Esophagus muscularis mucosa (tissue), 4 donors: ENCODE measurements at regions not wholly inside any gene's neighbourhood (a gene's known extent, or its start where the extent isn't known, plus 50 kb on each side); places are given as distances from the start of the nearest gene placed in this dataset.

Experiments
- DNase-seq: peaks from one replicate; pipeline ENCODE4 v3.0.0-alpha.2; 2017; ENCODE audit errors: extremely low spot score
- H3K27ac ChIP-seq, 4 donors: fragments of 200-600 bp; sonication (generic); replicated peaks in 1 of 4; 1 replicate in 3 of 4; 2 replicates in 1 of 4; pipeline ENCODE4 v1.5.1; 2016 to 2019; ENCODE audit warnings: mild to moderate bottlenecking in 1 of 4
- H3K27me3 ChIP-seq, 4 donors: fragments of 200-600 bp; sonication (generic); one replicate each; pipeline versions ENCODE4 v1.5.1 to v1.6.0; 2016 to 2019
- H3K36me3 ChIP-seq, 4 donors: fragments of 200-600 bp; sonication (generic); one replicate each; pipeline ENCODE4 v1.5.1; 2016 to 2019
- H3K4me1 ChIP-seq, 4 donors: fragments of 200-600 bp; sonication (generic); one replicate each; pipeline ENCODE4 v1.5.1; 2016 to 2019
- H3K4me3 ChIP-seq, 4 donors: fragments of 200-600 bp; sonication (generic); 1 replicate in 2 of 4; 2 replicates in 2 of 4; pipeline ENCODE4 v1.5.1; 2016 to 2019; ENCODE audit warnings: mild to moderate bottlenecking in 4 of 4, moderate library complexity in 1 of 4
- H3K9me3 ChIP-seq, 4 donors: fragments of 200-600 bp; sonication (generic); 1 replicate in 3 of 4; 2 replicates in 1 of 4; pipeline ENCODE4 v1.5.1; 2016 to 2019
- EP300 ChIP-seq: sonication (generic); formaldehyde crosslinking; IDR thresholded peaks from one replicate; pipeline ENCODE4 v1.6.1; 2017; ENCODE audit warnings: antibody characterized with exemption
- POLR2A ChIP-seq: fragments of 450-650 bp; IDR thresholded peaks from one replicate; pipeline ENCODE4 v1.6.1; 2017; ENCODE audit warnings: antibody characterized with exemption, moderate library complexity, mild to moderate bottlenecking, low read depth
- POLR2AphosphoS5 ChIP-seq, 2 donors: sonication (generic); formaldehyde crosslinking; IDR thresholded peaks; one replicate each; pipeline ENCODE4 v1.6.1; 2017; ENCODE audit warnings: antibody characterized with exemption in 2 of 2
- WGBS: methylation state at CpG from one replicate; pipeline ENCODE4 v1.1.5; 2018; 5-methylcytosine and 5-hydroxymethylcytosine counted together
- intact Hi-C: fragments of 100-400 bp; cut with DNase I; formaldehyde crosslinking; loops from one replicate; pipeline ENCODE4 v1.15.1; 2023
- TF ChIP-seq, protein P1 (sequence below), 3 experiments: fragments of 200-600 bp in 2 of 3; fragments of 450-650 bp in 1 of 3; sonication (generic) in 2 of 3; IDR thresholded peaks; one replicate each; pipeline ENCODE4 v1.5.1; 2017 to 2019; ENCODE audit warnings: antibody characterized with exemption in 3 of 3, mild to moderate bottlenecking in 2 of 3, moderate library complexity in 1 of 3

DNA sequence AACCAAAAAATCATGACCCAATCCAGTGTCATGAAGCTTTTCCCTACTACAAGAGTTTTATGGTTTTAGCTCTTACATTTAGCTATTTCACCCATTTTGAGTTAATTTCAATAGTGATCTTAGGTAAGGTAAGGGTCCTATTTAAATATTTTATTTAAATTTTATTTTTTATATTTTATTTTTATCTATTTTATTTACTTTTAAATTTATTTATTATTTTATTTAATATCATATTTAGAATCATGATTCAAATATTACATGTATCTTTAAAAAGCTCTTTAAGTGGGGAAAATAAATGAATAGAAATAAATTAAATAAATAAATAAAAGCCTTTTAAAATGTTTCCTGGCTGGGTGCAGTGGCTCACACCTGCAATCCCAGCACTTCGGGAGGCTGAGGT is 276.0 kb downstream of the SKIDA1 start:
- Histone ChIP-seq H3K4me1 (no peaks in the 10 kb centered on the region), H3K27me3 (no peaks in the 10 kb centered on the region), H3K4me3 (no peak overlapping the region), H3K36me3 (no peaks in the 10 kb centered on the region), H3K9me3 (no peaks in the 10 kb centered on the region), H3K27ac (no peak overlapping the region)
- TF ChIP-seq POLR2AphosphoS5 (IDR thresholded peaks at IDR 0.05): no peak
- TF ChIP-seq, protein P1, sequence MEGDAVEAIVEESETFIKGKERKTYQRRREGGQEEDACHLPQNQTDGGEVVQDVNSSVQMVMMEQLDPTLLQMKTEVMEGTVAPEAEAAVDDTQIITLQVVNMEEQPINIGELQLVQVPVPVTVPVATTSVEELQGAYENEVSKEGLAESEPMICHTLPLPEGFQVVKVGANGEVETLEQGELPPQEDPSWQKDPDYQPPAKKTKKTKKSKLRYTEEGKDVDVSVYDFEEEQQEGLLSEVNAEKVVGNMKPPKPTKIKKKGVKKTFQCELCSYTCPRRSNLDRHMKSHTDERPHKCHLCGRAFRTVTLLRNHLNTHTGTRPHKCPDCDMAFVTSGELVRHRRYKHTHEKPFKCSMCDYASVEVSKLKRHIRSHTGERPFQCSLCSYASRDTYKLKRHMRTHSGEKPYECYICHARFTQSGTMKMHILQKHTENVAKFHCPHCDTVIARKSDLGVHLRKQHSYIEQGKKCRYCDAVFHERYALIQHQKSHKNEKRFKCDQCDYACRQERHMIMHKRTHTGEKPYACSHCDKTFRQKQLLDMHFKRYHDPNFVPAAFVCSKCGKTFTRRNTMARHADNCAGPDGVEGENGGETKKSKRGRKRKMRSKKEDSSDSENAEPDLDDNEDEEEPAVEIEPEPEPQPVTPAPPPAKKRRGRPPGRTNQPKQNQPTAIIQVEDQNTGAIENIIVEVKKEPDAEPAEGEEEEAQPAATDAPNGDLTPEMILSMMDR (IDR thresholded peaks at IDR 0.05): no peak
- no peak for TF ChIP-seq EP300
- no peak for TF ChIP-seq POLR2A
- DNase-seq: no peak
- intact Hi-C loops: no loop called here
- WGBS: 88% methylated on average over 1 of the region's 1 CpG

DNA sequence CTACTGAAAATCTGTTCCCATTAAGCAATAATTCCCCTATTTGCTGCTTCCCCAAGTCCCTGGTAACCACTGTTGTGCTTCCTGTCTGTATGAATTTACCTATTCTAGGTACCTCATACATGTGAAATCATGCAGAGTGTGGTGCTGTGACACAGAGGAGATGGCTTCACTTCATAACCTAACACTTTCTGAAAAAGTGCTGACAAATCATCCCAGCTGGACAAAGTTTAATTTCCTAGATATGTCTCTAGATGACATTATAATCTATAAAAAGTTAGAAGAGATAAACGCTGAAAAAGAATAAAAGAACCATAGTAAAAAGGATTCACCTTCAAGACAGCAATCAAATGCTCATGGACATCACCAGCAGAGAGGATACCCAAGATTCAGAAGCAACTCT is 277.9 kb downstream of the SKIDA1 start:
- no peaks in the 10 kb centered on the region for H3K27me3 ChIP-seq
- no peaks in the 10 kb centered on the region for H3K36me3 ChIP-seq
- WGBS: 84% methylated on average over 1 of the region's 1 CpG
- TF ChIP-seq EP300 (no peak), POLR2A (no peak), POLR2AphosphoS5 (IDR thresholded peaks at IDR 0.05) (no peak)
- TF ChIP-seq, protein P1 (IDR thresholded peaks at IDR 0.05): no peak
- H3K4me1 ChIP-seq: no peaks in the 10 kb centered on the region
- no peak overlapping the region for H3K4me3 ChIP-seq
- H3K9me3 ChIP-seq: no peaks in the 10 kb centered on the region
- DNase-seq: no peak
- intact Hi-C loops: no loop called here
- H3K27ac ChIP-seq: no peak overlapping the region

DNA sequence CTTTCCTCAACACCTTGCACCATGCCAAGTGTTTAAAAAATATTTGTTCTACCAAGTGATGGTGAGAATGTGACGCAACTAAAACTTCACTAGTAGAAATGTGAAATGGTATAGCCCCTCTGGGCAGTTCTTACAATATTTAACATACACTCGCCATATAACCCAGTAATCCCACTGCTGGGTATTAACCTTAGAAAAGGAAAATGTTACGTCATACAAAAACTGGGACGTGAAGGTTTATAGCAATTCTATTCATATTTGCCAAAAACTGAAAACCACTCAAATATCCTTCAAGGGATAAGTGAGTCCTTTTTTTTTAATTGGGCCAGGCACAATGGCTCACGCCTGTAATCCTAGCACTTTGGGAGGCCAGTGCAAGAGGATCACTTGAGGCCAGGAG is 279.3 kb downstream of the SKIDA1 start:
- Histone ChIP-seq H3K36me3 (no peaks in the 10 kb centered on the region), H3K4me1 (peaks cover 0 to 3% (median 0%) of the 10 kb centered on the region in 4 donors), H3K27ac (no peak overlapping the region), H3K27me3 (no peaks in the 10 kb centered on the region), H3K4me3 (no peak overlapping the region), H3K9me3 (no peaks in the 10 kb centered on the region)
- intact Hi-C loops: no loop called here
- no peak for TF ChIP-seq POLR2AphosphoS5 (IDR thresholded peaks at IDR 0.05)
- no peak for TF ChIP-seq EP300
- TF ChIP-seq, protein P1 (IDR thresholded peaks at IDR 0.05): no peak
- TF ChIP-seq POLR2A: no peak
- 95% methylated on average over 5 of the region's 5 CpGs for WGBS
- no peak for DNase-seq

DNA sequence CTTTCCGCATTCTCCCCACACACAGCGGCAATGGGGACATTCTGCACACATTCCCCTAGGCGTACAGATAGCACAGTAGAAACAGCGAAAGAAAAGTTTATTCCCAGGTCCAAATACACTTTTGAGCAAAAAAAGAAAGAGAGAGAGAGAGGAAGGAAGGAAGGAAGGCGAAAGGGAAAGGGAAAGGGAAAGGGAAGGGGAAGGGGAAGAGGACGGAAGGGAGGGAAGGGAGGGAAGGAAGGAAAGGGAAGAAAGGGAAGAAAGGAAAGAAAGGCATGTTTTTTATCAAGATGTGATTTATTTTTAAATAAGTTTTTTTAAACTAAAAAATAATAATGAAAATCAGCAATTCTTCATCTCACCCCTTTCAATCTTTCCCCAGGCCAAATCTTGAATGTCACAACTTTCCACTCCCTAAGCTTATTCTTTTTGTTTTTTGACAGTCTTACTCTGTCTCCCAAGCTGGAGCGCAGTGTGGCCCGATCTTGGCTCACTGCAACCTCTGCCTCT is 281.7 kb downstream of the SKIDA1 start:
- intact Hi-C loops: no loop called here
- no peaks in the 10 kb centered on the region for H3K27me3 ChIP-seq
- no peaks in the 10 kb centered on the region for H3K9me3 ChIP-seq

DNA sequence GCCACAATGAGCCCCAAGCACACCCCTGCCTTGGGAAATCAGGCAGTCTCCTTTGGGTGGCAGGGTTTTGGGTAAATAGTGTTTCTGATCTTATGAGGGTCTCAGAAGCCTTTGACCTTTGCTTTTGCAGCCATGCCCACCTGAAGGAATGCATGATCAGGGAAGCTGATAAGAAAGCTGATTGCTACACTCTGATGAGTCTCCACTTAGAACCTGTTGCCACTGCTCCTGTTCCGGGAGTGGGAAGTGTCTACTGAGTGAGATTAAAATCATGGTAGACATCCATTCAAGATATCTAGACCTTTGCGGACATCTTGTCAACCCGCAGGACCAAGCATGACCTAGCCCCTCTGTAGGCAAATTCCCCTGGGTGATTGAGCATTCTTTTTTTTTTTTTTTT is 282.6 kb downstream of the SKIDA1 start:
- no peak for DNase-seq

More for the DNA sequence above, 281.7 kb downstream of the SKIDA1 start:
- Histone ChIP-seq H3K27ac (no peak overlapping the region), H3K4me3 (no peak overlapping the region), H3K36me3 (no peaks in the 10 kb centered on the region), H3K4me1 (peaks cover 0 to 5% (median 0%) of the 10 kb centered on the region in 4 donors)
- TF ChIP-seq POLR2AphosphoS5 (IDR thresholded peaks at IDR 0.05): no peak
- TF ChIP-seq, protein P1 (IDR thresholded peaks at IDR 0.05): no peak
- no peak for TF ChIP-seq EP300
- no peak for TF ChIP-seq POLR2A
- no peak for DNase-seq
- 89% methylated on average over 8 of the region's 8 CpGs for WGBS

More for the DNA sequence above, 282.6 kb downstream of the SKIDA1 start:
- TF ChIP-seq, protein P1 (IDR thresholded peaks at IDR 0.05): no peak
- TF ChIP-seq EP300 (no peak), POLR2A (no peak), POLR2AphosphoS5 (IDR thresholded peaks at IDR 0.05) (no peak)
- no peak overlapping the region for H3K27ac ChIP-seq
- H3K27me3 ChIP-seq: no peaks in the 10 kb centered on the region
- H3K9me3 ChIP-seq: no peaks in the 10 kb centered on the region
- H3K36me3 ChIP-seq: no peaks in the 10 kb centered on the region
- peaks cover 0 to 5% (median 0%) of the 10 kb centered on the region in 4 donors for H3K4me1 ChIP-seq
- 92% methylated on average over 3 of the region's 3 CpGs for WGBS
- no peak overlapping the region for H3K4me3 ChIP-seq
- intact Hi-C loops: no loop called here
